Mammary epithelial cell (primary cell): ENCODE measurements at regions not wholly inside any gene's neighbourhood (a gene's known extent, or its start where the extent isn't known, plus 50 kb on each side); places are given as distances from the start of the nearest gene placed in this dataset.

Source experiments
- EZH2 ChIP-seq: IDR thresholded peaks from 2 replicates; pipeline ENCODE4 v1.6.1; 2012; ENCODE audit warnings: low read length, inconsistent platforms, borderline replicate concordance
- TF ChIP-seq, protein P1 (sequence below), 2 donors: IDR thresholded peaks in 1 of 2; conservative IDR thresholded peaks in 1 of 2; 2 replicates each; pipeline ENCODE4 v1.5.1; 2011 to 2012; ENCODE audit warnings: inconsistent platforms in 2 of 2, low read length in 2 of 2, mild to moderate bottlenecking in 2 of 2, control low read depth in 1 of 2, low read depth in 1 of 2; ENCODE audit not compliant: insufficient read depth in 1 of 2; ENCODE audit errors: extremely low read depth in 1 of 2

DNA sequence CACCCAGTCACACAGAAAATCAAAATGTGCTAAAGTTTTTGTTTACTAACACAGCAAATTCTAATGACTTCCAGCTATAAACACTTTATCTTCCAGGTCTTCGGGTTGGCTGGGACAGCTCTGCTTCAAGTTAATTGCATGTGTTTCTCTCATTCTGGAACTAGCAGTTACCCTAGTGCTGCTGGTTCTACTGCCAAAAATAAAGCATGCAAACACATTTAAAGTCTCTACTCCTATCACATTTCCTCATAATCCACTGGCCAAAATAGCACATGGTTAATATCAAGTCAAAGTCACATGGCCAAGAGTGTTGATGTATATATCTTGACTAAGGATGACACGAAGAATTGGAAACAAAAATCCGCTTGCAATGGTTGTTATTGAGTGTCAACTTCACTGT, 973.1 kb upstream of the ADGRL2 start:
- TF ChIP-seq, protein P1, sequence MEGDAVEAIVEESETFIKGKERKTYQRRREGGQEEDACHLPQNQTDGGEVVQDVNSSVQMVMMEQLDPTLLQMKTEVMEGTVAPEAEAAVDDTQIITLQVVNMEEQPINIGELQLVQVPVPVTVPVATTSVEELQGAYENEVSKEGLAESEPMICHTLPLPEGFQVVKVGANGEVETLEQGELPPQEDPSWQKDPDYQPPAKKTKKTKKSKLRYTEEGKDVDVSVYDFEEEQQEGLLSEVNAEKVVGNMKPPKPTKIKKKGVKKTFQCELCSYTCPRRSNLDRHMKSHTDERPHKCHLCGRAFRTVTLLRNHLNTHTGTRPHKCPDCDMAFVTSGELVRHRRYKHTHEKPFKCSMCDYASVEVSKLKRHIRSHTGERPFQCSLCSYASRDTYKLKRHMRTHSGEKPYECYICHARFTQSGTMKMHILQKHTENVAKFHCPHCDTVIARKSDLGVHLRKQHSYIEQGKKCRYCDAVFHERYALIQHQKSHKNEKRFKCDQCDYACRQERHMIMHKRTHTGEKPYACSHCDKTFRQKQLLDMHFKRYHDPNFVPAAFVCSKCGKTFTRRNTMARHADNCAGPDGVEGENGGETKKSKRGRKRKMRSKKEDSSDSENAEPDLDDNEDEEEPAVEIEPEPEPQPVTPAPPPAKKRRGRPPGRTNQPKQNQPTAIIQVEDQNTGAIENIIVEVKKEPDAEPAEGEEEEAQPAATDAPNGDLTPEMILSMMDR (conservative IDR thresholded peaks at IDR 0.05 in 1 of 2, IDR thresholded peaks at IDR 0.05 in 1 of 2; ENCODE audit: extremely low read depth in 1 of 2, insufficient read depth in 1 of 2, low read depth in 1 of 2, low read length in 2 of 2), result no peak
- no peak for TF ChIP-seq EZH2
